B cell (primary cell): ENCODE measurements at regions not wholly inside any gene's neighbourhood (a gene's known extent, or its start where the extent isn't known, plus 50 kb on each side); places are given as distances from the start of the nearest gene placed in this dataset.

ENCODE experiments used
- EZH2 ChIP-seq: IDR thresholded peaks from 2 replicates; pipeline ENCODE4 v1.6.1; 2012; ENCODE audit warnings: borderline replicate concordance, low read depth, mild to moderate bottlenecking, moderate library complexity, low read length; ENCODE audit not compliant: insufficient read depth, poor library complexity, severe bottlenecking
- TF ChIP-seq, protein P1 (sequence below): fragments of 200-600 bp; IDR thresholded peaks from one replicate; pipeline ENCODE4 v1.8.0; 2022; ENCODE audit warnings: antibody characterized with exemption, mild to moderate bottlenecking

DNA sequence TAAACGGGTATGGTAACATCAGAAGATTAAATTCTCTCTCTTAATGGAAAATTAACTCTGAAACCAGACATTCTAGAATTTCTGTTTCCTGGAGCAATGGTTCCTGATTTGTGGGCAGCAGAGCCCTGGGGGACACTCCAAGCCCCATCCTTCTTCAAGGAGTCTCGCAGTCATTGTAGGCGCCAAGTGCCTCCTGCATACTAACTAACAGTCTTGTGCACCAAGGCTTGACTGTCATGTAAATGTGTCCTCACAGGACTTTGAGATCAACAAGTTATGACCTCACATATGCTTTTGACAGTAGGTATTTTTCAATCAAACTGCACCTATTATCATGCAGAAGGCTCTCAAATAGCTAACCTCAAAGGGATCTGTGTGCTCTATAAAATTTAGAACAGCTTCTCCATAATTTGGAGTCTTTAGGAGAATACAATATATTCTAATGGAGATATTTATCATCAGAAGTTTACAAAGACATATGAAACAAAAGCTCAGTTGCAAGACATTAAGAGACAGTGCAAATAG lies 52.1 kb upstream of the COPS8 start:
- TF ChIP-seq, protein P1, sequence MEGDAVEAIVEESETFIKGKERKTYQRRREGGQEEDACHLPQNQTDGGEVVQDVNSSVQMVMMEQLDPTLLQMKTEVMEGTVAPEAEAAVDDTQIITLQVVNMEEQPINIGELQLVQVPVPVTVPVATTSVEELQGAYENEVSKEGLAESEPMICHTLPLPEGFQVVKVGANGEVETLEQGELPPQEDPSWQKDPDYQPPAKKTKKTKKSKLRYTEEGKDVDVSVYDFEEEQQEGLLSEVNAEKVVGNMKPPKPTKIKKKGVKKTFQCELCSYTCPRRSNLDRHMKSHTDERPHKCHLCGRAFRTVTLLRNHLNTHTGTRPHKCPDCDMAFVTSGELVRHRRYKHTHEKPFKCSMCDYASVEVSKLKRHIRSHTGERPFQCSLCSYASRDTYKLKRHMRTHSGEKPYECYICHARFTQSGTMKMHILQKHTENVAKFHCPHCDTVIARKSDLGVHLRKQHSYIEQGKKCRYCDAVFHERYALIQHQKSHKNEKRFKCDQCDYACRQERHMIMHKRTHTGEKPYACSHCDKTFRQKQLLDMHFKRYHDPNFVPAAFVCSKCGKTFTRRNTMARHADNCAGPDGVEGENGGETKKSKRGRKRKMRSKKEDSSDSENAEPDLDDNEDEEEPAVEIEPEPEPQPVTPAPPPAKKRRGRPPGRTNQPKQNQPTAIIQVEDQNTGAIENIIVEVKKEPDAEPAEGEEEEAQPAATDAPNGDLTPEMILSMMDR = no peak
- TF ChIP-seq EZH2 = no peak
